HG02884 (cell line): ENCODE measurements at regions not wholly inside any gene's neighbourhood (a gene's known extent, or its start where the extent isn't known, plus 50 kb on each side); places are given as distances from the start of the nearest gene placed in this dataset.

Source experiments
- ATAC-seq: cut with Tn5 transposase; IDR thresholded peaks from one replicate; pipeline ENCODE4 v1.9.1; 2021; ENCODE audit warnings: mild to moderate bottlenecking, moderate library complexity; ENCODE audit not compliant: unreplicated experiment

GRCh38 chr5:89759802-89760201 is 649.8 kb downstream of the CETN3 start:
- ATAC-seq: no peak

- no peak for ATAC-seq
These were observed 651.4 kb downstream of the CETN3 start for GRCh38 chr5:89758146-89758545.

GRCh38 chr5:89756955-89757354 is 652.6 kb downstream of the CETN3 start:
- no peak for ATAC-seq

- ATAC-seq: no peak
These were observed 654.5 kb downstream of the CETN3 start for GRCh38 chr5:89755024-89755423.

- no peak for ATAC-seq
These were observed 674.5 kb downstream of the CETN3 start for GRCh38 chr5:89735082-89735481.

- ATAC-seq: no peak
These were observed 675.8 kb downstream of the CETN3 start for GRCh38 chr5:89733772-89734171.

GRCh38 chr5:89729623-89730301 is 679.8 kb downstream of the CETN3 start:
- ATAC-seq: no peak

GRCh38 chr5:89728750-89729149 is 680.8 kb downstream of the CETN3 start:
- ATAC-seq: no peak

- no peak for ATAC-seq
These were observed 681.4 kb downstream of the CETN3 start for GRCh38 chr5:89728134-89728533.

GRCh38 chr5:89724379-89725095 is 685.0 kb downstream of the CETN3 start:
- ATAC-seq: no peak

- ATAC-seq: no peak
These were observed 685.6 kb downstream of the CETN3 start for GRCh38 chr5:89723907-89724306.

GRCh38 chr5:89722538-89722937 is 687.0 kb downstream of the CETN3 start:
- no peak for ATAC-seq

- ATAC-seq: no peak
These were observed 687.6 kb downstream of the CETN3 start for GRCh38 chr5:89721931-89722330.

- no peak for ATAC-seq
These were observed 688.2 kb downstream of the CETN3 start for GRCh38 chr5:89721353-89721752.

- ATAC-seq: no peak
These were observed 697.3 kb downstream of the CETN3 start for GRCh38 chr5:89712134-89712700.

GRCh38 chr5:89711526-89711925 is 698.0 kb downstream of the CETN3 start:
- ATAC-seq: no peak

GRCh38 chr5:89710006-89710405 is 699.5 kb downstream of the CETN3 start:
- no peak for ATAC-seq

- ATAC-seq: no peak
These were observed 701.7 kb downstream of the CETN3 start for GRCh38 chr5:89707891-89708290.

GRCh38 chr5:89706731-89707130 is 702.8 kb downstream of the CETN3 start:
- no peak for ATAC-seq

- ATAC-seq: no peak
These were observed 705.7 kb downstream of the CETN3 start for GRCh38 chr5:89703817-89704216.

- ATAC-seq: no peak
These were observed 711.5 kb downstream of the CETN3 start for GRCh38 chr5:89698028-89698427.

GRCh38 chr5:89697581-89697980 is 712.0 kb downstream of the CETN3 start:
- ATAC-seq: no peak
